A549 (cell line): ENCODE measurements at regions not wholly inside any gene's neighbourhood (a gene's known extent, or its start where the extent isn't known, plus 50 kb on each side); places are given as distances from the start of the nearest gene placed in this dataset.

ENCODE experiments used
- RAD21 ChIP-seq, 2 experiments: fragments of >200 bp in 1 of 2; sonication (Bioruptor Twin) in 1 of 2; formaldehyde crosslinking in 1 of 2; IDR thresholded peaks in 1 of 2; conservative IDR thresholded peaks in 1 of 2; 2 replicates in 1 of 2; 3 replicates in 1 of 2; pipeline ENCODE4 v1.6.1; 2012 to 2018; ENCODE audit warnings: inconsistent platforms in 1 of 2
- SMC3 ChIP-seq: fragments of >200 bp; sonication (Bioruptor Twin); formaldehyde crosslinking; IDR thresholded peaks from 3 replicates; pipeline ENCODE4 v1.6.1; 2018; ENCODE audit warnings: inconsistent platforms
- TF ChIP-seq, protein P1 (sequence below): fragments of >200 bp; sonication (Bioruptor Twin); formaldehyde crosslinking; IDR thresholded peaks from 3 replicates; pipeline ENCODE4 v1.5.1; 2016

DNA sequence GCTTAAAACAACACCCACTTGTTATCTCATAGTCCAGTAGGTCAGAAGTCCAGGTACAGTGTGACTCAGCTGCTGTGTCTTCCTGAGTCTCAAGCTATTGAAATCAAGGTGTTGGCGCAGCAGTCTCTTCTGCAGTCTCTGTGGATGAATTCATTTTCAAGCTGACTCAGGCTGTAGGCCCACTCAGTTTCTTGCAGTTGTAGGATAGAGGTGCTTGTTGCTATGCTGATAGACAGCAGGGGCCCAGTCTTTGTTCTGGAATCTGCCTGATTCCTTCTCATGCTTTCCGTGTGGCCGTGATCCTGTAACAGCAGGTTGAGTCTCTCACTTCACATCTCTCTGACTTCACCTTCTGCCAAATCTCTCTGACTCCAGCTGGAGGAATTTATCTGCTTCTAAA is 400.4 kb upstream of the POM121L12 start:
- TF ChIP-seq, protein P1, sequence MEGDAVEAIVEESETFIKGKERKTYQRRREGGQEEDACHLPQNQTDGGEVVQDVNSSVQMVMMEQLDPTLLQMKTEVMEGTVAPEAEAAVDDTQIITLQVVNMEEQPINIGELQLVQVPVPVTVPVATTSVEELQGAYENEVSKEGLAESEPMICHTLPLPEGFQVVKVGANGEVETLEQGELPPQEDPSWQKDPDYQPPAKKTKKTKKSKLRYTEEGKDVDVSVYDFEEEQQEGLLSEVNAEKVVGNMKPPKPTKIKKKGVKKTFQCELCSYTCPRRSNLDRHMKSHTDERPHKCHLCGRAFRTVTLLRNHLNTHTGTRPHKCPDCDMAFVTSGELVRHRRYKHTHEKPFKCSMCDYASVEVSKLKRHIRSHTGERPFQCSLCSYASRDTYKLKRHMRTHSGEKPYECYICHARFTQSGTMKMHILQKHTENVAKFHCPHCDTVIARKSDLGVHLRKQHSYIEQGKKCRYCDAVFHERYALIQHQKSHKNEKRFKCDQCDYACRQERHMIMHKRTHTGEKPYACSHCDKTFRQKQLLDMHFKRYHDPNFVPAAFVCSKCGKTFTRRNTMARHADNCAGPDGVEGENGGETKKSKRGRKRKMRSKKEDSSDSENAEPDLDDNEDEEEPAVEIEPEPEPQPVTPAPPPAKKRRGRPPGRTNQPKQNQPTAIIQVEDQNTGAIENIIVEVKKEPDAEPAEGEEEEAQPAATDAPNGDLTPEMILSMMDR, result no peak
- TF ChIP-seq RAD21 (conservative IDR thresholded peaks at IDR 0.05 in 1 of 2, IDR thresholded peaks at IDR 0.05 in 1 of 2) (no peak), SMC3 (no peak)
